ENCODE measurements at regions not wholly inside any gene's neighbourhood (a gene's known extent, or its start where the extent isn't known, plus 50 kb on each side); places are given as distances from the start of the nearest gene placed in this dataset.
A peak's percentile ranks its signal among the peaks of the same experiment; 100 is the strongest.
"Not testable (repeated sequence)": the region's sequence is repeated elsewhere in the genome, so short reads cannot be mapped to it uniquely, and the experiment has no call there.

GRCh38 chr18:8995096-8995495 is 107.4 kb upstream of the NDUFV2 start:
- DNase-seq: no peak

DNA sequence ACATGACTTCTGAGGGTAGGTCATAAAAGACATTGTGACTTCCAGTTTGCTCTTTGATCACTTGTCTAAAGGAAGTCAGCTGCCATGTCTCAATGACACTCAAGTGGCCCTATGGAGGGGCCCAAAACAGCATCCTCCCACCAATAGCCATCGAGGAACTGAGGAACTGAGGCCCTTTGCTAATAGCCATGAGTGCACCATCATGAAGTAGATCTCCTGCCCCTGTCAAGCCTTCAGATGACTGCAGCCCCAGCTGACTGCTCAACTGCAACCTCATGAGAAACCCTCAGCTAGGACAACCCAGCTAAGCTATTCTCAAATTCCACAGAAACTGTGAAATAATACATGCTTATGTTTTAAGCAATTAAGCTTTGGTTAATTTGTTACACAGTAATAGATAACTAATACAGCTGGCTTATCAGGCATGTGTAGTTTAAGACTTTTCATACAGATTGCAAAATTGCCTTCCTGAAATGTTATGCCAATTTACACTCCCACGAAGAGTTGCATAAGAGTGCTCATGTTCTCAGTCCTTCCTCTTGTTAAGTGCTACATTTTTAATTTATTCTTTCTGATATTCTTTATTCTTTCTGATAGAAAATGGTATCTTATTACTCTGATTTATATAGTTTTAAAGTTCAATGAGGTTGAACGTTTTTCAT is 105.6 kb upstream of the NDUFV2 start:
- peak; percentile 46 to 88 (median 70) for DNase-seq

DNA sequence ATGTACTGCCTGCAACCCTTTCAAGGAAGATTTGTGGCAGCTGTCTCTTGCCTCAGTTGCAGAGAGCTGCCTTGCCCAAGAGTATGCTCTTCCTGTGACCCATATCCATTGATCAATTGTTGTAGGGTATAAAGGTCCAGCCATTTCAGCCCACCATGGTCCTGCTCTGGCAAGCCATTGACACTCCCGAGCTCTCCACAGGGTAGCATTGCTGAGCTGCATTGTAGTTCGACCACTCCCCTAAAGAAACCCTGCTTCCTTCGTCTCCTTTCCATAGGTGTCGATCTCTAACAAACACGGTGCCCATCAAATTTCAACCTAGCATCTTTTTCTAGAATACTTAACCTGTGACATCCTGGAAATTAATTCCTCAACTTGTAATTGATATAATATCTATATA is 104.9 kb upstream of the NDUFV2 start:
- no peak for DNase-seq

DNA sequence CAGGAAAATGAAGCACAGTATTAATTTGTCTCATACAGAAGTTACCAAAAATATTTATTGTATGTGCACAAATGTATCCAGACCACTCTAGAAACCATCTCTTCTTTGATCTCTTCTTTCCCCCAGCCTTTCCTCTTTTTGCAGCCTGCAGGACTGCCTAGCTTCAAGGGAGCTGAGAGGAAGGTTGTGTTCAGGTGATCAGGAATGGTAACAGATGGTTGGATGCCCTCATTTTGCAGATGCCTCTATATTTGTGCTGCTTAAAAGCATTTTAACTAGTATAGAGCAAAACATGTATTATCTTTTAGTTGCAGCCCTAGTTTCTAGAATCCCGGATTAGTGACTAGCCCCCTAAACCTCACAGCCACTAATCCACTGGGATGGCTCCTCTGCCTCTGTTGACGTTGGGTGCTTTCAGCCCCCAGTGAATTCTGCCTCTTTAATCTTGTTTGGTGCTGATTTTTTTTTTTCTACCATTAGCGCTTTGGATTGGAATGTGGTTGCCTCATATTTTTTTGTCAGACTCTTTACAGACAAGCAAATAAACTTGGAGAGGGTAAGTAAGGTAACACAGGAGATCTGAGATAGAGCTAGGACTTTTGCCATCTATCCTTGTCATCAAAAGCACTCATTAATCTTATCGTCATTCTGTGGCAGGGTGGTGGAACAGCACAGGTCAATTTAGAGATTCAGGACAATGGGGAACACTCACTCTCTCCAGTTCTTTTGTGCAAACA is 103.8 kb upstream of the NDUFV2 start:
- no peak for DNase-seq

GRCh38 chr18:8999872-9000271 is 102.6 kb upstream of the NDUFV2 start:
- no peak for DNase-seq

GRCh38 chr18:9000733-9001132 is 101.8 kb upstream of the NDUFV2 start:
- no peak for DNase-seq

DNA sequence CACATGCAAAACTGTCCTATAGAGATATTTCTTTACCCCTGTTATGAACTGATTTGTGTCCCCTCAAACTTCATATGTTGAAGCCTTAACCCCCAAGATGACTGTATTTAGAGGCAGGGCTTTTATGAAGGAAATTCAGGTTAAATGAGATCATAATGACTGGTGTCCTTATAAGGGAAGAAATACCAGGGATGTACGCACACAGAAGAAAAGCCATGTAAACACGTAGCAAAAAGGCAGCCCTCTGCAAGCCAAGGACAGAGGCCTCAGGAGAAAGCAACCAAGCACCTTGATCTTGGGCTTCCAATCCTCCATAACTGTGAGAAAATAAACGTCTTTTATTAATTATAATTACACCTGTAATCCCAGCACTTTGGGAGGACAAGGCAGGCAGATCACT is 101.3 kb upstream of the NDUFV2 start:
- no peak for DNase-seq

DNA sequence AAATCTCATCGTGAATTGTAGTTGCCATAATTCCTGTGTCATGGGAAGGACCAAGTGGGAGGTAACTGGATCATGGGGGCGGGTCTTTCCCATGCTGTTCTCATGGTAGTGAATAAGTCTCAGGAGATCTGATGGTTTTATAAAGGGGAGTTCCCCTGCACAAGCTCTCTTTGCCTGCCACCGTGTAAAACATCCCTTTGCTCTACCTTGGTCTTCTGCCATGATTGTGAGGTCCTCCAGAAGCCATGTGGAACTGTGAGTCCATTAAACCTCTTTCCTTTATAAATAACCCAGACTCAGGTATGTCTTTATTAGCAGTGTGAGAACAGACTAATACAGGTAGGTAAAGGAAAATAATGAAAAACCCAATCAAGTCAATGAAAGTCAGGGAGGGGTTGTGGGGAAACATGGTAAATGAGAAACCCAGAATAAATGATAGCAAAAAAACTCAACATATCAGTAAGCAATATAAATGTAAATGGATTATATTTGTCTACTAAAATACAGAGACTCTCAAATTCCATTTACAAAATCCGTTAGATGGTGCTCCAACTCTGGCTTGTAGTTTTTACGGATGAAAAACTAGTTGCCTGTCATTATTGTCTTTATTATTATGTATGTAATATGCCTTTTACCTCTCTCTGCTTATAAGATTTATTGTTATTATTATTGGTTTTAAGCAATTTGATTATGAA is 98.9 kb upstream of the NDUFV2 start:
- DNase-seq: no peak

GRCh38 chr18:9004308-9004707 is 98.2 kb upstream of the NDUFV2 start:
- DNase-seq: not testable (repeated sequence)

- DNase-seq: not testable (repeated sequence)
Observed at GRCh38 chr18:9007700-9008099, 94.8 kb upstream of the NDUFV2 start.

DNA sequence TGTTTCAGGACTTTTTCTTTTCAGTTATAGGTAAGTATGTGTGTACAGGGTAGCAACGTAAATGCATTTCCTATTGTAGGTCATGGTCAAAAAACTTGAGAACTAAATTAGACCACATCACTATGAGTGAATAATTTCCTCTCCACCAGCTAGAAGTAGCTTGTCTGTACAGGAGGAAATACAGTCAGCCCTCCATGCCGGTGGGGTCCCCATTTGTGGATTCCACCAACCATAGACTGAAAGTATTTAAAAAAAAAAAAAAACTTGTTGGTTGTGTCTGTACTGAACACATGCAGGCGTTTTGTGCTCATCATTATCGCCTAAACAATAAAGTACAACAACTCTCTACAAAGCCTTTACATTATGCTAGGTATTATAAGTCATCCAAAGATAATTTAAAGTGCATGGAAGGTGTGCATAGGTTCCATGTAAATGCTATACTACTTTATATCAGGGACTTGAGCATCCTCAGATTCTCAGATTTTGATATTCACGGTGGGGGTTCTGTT is 94.2 kb upstream of the NDUFV2 start:
- no peak for DNase-seq

DNA sequence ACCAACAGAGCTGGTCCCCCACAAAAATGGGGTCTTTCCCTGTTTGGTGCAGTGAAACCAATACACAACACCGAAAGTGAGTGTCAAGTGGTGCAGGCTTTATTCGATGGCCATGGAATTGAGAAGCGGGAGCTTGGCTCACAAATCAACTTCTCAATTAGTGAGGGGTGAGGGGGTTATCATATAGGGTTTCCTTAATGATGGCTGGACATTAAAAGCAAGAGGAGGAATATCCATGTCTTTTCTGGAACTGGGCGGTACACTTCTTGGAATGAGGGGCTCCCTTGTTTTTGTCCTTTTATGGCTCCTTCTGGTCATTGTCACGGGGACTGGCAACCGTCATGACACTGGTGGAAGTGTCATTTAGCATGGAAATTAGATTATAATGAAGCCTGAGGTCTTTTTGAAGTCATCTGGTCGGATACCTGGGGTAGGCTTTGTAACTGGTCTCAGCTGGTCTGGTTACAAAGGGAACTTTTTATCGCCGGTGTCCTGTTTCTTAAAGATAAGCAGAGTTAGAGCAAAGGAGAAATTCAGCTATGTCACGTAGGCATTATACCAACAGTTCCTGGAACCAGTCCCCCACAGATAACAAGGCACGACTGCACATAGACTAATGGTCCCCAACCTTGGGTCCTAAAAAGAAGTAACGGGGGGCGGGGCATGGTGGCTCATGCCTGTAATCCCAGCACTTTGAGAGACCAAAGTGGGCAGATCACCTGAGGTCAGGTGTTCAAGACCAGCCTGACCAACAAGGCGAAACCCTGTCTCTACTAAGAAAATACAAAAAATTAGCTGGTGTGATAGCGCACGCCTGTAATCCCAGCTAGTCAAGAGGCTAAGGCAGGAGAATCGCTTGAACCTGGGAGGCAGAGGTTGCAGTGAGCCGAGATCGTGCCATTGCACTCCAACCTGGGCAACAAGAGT is 93.5 kb upstream of the NDUFV2 start:
- DNase-seq: no peak

DNA sequence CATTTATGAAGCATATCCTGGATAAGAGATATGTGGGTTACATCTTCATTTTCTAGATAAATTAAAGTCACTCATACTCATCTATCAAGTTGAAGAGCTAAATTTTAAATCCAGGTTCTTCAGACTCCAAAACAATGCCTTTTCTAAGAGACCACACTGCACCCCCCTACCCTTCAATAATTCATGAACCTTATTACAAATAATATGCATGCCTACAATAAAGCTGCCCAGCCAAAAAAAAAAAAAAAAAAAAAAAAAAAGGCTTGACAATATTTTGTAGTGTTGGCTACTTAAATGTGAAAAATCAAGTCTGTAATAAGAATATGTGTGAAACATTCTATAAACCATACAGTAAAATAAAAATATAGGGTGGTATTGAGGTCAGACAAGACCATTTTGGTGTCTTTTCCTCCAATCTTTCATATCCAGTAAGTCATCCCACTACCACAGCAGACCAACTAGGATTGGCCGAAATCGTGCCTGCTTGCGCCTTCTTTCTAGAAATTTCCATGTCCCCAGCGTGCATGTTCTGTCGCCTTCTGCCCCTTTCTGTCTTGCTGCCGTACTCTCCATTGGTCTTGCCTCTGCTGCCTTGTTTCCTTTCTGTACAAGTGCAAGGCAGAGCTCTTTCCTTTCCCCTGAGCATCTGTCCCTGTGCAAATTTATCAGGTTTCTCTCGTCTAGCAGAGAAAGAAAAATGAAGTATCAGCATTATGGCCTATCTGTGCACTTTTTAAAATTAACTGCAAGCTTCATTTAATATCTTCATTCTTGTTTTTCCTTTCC is 92.6 kb upstream of the NDUFV2 start:
- DNase-seq: no peak

DNA sequence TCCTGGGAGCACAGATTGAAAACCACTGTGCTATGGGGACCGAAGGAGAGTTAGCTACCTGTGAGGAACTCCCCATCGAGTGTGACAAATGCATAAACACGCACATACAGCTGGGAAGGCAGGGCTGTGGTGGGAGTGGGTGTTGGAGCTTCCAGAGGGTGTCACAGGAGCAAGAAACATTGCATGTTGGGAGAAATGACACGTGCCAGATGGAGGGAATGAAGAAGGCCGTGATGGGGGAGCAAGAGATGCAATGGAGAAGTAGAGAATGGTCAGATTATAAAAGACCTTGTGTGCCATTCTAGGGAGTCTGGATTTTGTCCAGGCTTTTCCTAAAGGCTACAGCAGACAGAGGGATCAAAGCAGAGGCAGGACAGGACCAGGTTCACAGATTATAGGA is 91.1 kb upstream of the NDUFV2 start:
- no peak for DNase-seq

GRCh38 chr18:9013926-9014373 is 88.5 kb upstream of the NDUFV2 start:
- DNase-seq: no peak

DNA sequence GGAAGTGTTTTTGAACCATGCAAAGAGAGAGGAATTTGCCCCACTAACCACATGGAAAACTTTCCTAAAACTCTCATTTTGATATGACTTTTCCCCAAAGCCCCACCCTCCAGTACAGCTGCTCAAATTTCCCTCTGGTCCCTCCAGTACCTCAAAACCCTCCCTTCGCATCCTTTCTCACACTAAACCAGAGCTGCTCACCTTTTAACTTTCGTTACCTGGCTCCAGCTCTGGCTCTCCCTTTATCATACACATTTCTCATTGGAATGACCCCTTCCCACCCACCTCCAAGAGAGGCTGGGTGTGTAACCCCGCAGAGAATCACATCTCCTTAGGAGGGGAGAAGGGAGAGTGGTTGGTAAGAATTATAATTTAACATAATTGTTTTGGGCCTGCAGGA is 86.8 kb upstream of the NDUFV2 start:
- DNase-seq: no peak

GRCh38 chr18:9016633-9017166 is 85.8 kb upstream of the NDUFV2 start:
- peak in 1 of 4 experiments; percentile 15 for DNase-seq

DNA sequence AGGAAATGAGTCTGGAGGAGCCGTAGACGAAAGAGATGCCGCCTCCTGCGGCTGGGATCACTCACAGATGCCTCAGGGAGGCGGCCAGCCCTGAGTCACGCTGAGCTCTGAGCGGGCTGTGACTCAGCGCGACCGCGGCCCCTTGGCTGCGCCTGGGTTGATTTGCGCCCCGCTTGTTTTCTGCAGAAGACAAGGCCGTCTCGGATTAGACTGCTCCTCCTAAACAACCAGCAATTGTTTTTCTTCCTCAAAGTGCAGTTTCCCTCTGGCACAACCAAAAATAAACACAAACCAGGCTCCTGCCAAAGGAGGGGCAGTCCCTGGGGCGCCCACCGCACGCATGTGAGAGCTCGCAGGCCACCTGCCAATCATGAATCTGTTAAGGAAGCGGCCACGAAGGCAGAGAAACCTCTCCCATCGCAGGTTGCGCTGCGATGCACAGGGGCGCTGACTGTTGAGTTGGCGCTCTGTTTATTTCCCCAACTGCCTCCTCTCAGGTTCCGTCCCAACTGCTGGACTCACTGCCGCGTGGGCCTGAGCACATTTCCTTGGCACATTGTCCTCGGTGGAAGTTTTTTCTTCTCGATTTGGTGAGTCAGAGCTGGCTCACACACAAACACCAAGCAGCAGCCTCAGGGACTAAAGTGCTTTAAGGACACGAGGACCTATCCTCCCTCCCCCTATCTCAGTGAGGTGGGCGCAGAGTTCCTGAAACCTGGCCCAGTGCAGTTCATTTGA is 85.2 kb upstream of the NDUFV2 start:
- peak; percentile 80 to 93 (median 91) for DNase-seq

DNA sequence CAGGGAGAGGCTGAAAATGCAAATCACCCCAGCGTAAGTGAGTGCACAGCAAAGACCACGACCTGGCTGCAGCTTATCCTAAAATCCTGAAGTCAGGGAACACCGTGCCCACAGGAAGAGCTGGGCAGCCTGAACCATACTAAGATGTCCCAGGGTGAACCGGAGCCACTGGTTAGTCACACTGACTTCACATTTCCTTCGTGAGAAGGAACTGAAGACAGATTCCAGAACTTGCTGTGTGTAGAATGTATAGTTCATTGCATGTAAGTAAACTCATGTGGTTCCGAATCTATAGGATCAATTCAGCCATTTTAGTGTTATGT is 84.6 kb upstream of the NDUFV2 start:
- DNase-seq: peak in 1 of 4 experiments; percentile 81

DNA sequence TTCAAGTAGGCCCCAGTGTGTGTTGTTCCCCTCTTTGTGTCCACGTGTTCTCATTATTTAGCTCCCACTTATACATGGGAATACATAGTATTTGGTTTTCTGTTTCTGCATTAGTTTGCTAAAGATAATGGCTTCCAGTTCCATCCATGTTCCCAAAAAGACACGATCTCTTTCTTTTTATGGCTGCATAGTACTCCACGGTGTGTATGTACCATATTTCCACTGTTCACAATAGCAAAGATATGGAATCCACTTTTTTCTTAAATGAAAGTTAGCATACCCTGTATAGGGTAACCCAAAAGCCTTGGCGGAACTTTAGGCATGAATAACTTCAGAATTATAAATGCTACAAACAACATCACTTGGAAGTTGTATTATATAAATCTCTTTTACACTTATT is 83.4 kb upstream of the NDUFV2 start:
- DNase-seq: no peak

DNA sequence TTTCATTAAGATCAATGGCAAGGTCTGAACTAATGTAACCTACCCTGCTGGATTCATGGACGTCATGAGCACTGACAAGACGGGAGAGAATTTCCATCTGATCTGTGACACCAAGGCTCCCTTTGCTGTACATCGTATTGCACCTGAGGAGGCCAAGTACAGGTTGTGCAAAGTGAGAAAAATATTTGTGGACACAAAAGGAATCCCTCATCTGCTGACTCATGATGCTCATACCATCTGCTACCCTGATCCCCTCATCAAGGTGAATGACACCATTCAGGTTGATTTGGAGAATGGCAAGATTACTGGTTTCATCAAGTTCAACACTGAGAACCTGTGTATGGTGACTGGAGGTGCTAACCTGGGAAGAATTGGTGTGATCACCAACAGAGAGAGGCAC is 82.3 kb upstream of the NDUFV2 start:
- no peak for DNase-seq

All from suppressor macrophage (primary cell).